Thyroid gland (tissue), 4 donors: ENCODE measurements at regions not wholly inside any gene's neighbourhood (a gene's known extent, or its start where the extent isn't known, plus 50 kb on each side); places are given as distances from the start of the nearest gene placed in this dataset.

ENCODE experiments used
- POLR2A ChIP-seq, 2 donors: fragments of 450-650 bp; IDR thresholded peaks; one replicate each; pipeline ENCODE4 v1.6.1; 2017; ENCODE audit warnings: antibody characterized with exemption in 2 of 2, mild to moderate bottlenecking in 2 of 2, moderate library complexity in 1 of 2
- TF ChIP-seq, protein P1 (sequence below), 6 experiments: fragments of 200-600 bp in 3 of 6; fragments of 450-650 bp in 3 of 6; sonication (generic) in 3 of 6; IDR thresholded peaks; one replicate each; pipeline ENCODE4 v1.5.1; 2016 to 2019; ENCODE audit warnings: antibody characterized with exemption in 6 of 6, mild to moderate bottlenecking in 2 of 6, inconsistent platforms in 1 of 6, moderate library complexity in 1 of 6

DNA sequence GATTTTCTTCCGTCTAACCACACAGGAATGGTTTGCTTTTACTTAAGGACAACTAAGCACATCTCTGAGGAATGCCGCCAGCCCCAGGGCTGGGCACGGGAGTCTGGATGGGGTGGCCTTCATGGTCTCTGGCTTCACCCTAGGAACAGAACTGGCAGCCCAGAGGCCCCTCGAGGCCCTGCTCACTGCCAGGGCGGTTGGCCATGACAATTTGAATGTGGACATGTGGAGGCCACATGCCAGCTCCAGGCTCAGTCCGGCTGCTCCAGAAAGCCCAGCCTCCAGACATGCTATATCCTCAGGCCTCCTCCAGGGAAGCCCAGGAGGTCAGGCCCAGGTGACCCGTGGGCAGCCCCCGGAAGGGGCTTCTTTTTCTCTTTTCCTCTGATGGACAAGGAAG lies 84.0 kb upstream of the FGF3 start:
- TF ChIP-seq, protein P1, sequence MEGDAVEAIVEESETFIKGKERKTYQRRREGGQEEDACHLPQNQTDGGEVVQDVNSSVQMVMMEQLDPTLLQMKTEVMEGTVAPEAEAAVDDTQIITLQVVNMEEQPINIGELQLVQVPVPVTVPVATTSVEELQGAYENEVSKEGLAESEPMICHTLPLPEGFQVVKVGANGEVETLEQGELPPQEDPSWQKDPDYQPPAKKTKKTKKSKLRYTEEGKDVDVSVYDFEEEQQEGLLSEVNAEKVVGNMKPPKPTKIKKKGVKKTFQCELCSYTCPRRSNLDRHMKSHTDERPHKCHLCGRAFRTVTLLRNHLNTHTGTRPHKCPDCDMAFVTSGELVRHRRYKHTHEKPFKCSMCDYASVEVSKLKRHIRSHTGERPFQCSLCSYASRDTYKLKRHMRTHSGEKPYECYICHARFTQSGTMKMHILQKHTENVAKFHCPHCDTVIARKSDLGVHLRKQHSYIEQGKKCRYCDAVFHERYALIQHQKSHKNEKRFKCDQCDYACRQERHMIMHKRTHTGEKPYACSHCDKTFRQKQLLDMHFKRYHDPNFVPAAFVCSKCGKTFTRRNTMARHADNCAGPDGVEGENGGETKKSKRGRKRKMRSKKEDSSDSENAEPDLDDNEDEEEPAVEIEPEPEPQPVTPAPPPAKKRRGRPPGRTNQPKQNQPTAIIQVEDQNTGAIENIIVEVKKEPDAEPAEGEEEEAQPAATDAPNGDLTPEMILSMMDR (IDR thresholded peaks at IDR 0.05), result no peak
- TF ChIP-seq POLR2A (IDR thresholded peaks at IDR 0.05), result no peak
